Astrocyte of the hippocampus (primary cell): ENCODE measurements at regions not wholly inside any gene's neighbourhood (a gene's known extent, or its start where the extent isn't known, plus 50 kb on each side); places are given as distances from the start of the nearest gene placed in this dataset.
"Not testable (repeated sequence)": the region's sequence is repeated elsewhere in the genome, so short reads cannot be mapped to it uniquely, and the experiment has no call there.

ENCODE experiments used
- DNase-seq: peaks from one replicate; pipeline ENCODE4 v3.0.0; 2011; ENCODE audit warnings: low read depth, low spot score

GRCh38 chr7:55702831-55703230, 130.5 kb upstream of the VOPP1 start:
- not testable (repeated sequence) for DNase-seq

- not testable (repeated sequence) for DNase-seq
These were observed 127.1 kb upstream of the VOPP1 start for GRCh38 chr7:55699450-55699842.

- peak; percentile 49 for DNase-seq
These were observed 126.5 kb upstream of the VOPP1 start for GRCh38 chr7:55698607-55699449.

DNA sequence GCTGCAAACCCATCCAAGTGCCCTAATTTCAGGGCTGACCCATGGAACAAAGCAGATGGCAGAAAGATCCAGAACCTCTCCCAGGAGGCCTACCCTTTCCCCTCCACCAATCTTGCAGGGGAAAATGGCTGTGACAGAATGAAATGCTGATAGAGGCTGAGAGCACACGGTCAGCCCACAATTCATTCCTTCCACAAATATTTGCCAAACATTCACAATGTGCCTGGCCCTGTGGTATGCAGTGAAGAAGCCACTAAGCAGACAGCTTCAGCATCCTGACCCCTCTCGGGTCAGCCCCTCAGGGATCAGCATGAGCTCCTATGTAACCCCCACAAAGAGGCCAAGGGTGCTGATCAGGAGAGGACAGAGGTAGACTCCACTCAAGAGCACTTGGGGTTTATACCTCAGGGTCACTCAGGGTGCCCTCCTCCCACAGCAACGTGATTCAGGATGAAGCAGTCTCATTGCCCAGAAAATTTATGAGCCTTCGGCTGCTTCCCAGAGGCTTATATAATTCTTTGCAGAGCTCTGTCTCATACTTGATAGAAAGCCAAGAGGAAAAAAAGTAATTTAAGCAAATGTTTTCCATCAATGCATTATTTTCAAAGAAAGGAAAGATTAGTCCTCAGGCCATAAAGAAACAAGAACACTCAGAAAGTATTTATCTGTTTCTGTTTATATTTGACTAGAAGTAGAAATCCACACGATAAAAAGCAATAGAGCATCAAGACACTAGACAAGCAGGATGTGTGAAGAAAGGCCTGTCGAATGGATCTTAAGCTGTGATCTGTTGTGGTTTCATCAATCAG, 123.8 kb upstream of the VOPP1 start:
- DNase-seq: not testable (repeated sequence)

DNA sequence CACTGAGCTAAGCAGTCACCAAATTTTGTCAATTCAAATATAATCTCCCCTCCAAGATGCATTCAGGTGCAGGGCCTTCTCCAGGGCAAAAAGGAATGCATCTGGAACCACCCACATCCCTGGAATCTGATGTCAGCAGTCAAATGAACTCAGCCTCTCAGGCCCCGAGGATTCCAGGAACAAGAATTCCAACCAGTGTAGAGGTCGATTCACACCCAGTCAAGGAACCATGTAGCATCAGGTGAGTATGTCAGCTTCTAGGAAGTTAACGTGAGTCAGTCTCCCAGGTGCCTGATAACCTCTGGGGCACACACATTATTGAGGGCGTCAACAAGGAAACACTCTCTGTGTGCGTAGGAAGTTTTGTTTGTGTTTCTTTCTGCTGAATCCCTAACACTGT, 122.2 kb upstream of the VOPP1 start:
- DNase-seq: not testable (repeated sequence)

DNA sequence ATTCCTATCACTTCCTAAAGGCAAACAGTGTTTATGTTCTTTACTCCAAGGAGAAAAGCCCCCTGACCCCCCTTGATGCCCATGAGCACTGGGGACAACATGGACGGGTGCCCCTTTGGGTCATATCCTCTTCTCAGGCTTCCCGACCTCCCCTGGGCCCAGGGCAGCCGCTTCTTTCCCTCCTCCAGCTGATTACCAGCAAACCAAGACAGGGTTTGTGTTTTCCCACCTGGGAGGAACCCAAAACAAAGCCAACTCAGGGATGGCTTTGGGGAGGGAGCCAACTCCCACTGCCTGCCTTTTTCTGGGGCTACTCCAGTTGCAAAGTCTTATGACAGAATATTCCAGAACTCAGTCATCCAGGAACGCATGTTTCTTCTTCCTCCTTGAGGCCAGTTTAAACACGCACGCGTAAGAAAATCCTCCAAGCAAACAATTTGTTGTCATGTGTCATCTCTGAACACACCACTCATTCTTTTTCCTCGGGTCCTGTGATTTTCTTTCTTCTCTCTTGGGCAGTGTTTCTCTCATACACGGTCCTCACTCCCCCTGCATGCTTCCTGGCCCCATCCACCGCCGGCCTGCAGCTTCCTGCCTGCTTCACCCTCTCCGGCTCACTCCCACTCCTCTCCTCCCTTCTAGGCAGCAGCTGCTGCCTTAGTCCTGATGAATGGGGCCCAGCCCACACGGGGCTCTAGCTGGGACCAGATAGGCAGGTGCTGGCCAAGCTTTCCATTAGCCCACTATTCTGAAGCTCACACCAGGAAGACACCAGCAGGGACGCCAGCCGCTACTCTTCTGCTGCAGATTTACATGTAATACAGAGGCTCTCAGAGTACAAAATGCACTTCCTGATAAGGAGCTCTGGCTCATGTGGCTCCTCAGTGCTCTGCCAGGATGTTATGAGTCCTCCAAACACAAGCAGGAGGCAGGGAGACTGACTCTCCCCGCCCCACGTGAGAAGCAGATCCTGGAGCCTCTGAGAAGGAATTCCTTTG, 116.7 kb upstream of the VOPP1 start:
- peak; percentile 10 for DNase-seq

DNA sequence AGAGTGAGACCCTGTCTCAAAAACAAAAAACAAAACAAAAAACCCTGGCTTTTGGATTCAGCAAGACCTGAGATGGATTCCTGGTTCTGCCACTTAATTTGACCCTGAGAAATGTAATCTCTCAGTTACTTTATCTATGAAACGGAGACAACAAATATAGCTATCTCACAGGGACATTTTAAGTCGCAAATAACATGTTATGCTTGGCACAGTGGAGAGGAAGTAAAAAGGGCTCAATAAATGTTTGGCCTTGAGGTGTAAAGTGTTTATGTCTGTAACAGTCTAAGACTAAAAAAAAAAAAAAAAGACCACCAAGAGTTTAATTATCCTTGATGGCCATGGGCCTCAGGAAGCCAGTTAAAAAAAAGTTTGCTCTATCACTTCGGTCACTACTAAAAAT, 116.0 kb upstream of the VOPP1 start:
- not testable (repeated sequence) for DNase-seq

DNA sequence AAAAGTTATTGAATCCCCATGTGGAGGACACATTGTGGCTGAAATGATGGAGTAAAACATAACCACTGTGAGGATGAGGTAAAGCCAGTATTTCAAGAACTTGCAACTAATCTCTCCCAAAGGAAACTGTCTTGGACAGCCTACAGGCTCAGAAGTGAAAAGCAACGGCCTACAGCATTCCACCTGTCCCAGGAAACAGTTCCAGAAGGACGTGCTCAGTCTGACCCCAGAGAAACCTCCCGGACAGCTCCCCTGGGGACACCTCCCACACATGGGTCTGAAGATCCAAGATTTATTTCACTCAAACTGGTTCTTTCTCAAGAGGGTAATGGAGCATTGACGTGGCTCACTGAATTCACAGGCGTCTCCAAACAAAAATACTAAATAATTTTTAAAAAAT, 115.0 kb upstream of the VOPP1 start:
- DNase-seq: not testable (repeated sequence)

DNA sequence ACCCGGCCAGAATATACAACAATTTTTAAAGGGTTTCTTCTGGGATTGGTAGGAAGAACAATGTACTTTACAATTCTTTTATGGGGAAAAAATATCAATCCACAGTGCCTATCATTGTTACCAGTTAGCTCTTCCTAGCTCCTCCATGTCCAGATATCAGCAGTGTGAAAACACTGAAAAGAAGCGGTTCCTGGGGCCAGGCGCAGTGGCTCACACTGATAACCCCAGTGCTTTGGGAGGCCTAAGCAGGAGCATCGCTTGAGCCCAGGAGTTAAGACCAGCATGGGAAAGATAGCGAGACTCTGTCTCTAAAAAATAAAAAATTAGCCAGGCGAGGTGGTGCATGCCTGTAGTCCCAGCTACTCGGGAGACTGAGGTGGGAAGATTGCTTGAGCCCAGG, 114.5 kb upstream of the VOPP1 start:
- not testable (repeated sequence) for DNase-seq

GRCh38 chr7:55683501-55683900, 111.2 kb upstream of the VOPP1 start:
- DNase-seq: not testable (repeated sequence)

GRCh38 chr7:55675589-55675988, 103.3 kb upstream of the VOPP1 start:
- not testable (repeated sequence) for DNase-seq

DNA sequence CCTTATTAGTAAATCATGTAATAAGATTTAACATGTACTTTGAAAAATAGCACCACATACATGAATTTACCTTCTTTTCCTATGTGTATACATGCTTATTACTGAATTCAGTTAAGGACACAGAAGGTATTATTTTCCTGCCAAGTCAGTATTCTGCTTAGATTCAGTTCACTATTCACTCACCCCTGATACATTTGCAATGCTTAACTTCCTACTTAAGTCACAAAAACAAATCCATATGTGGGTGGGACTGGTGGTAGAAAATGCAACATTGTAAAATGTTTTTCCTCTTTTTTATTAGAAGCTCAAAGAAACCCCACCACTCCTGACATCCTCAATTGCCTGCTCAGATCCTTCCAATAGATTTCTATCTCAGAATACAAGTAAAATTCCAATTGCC, 101.2 kb upstream of the VOPP1 start:
- DNase-seq: not testable (repeated sequence)

DNA sequence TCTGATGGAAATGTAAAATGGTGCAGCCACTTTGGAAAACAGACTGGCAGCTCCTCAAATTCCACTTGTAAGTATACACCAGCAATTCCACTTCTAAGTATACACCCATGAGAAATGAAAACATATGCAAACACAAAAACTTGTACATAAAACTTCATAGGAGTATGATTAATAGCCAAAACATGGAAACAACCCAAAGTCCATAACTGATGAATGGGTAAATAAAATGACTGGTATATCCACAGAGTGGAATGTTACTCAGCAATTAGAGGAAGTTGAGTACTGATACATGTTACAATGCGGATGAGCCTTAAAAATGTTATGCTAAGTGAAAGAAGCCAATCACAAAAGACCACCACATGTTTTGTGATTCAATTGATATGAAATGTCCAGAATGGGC, 99.8 kb upstream of the VOPP1 start:
- not testable (repeated sequence) for DNase-seq

DNA sequence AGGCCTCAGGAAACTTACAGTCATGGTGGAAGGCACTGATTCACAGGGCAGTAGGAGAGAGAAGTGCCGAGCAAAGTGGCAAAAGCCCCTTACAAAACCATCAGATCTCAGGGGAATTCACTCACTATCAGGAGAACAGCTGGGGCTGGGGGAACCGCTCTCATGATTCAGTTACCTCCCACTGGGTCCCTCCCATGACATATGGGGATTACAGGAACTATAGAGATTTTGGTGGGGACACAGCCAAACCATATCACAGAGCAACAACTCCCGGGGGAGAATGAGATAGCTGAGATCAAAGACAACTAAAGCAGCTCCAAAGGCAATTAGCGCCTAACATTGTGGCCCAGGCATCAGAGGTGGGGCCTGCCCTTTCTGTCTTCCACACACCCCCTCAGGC, 85.4 kb upstream of the VOPP1 start:
- no peak for DNase-seq

GRCh38 chr7:55651057-55651456, 78.8 kb upstream of the VOPP1 start:
- DNase-seq: no peak

DNA sequence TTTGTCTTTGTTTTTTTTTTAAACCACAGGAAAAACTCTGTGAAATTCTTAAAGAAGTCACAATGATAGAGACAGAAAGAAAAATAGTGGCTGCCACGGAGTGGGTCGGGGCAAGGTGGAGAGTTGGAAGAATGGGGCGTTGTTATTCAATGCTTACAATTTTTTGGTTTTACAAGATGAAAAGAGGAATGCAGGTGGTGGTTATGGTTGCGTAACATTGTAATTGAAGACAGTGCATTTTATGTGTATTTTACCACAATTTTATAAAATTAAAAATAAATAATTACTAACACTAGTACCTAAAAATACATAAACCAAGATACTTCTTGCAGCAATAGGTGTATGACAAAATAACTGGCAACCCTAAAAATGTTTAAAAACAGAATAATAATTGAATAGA, 76.9 kb upstream of the VOPP1 start:
- no peak for DNase-seq

- no peak for DNase-seq
These were observed 72.3 kb upstream of the VOPP1 start for GRCh38 chr7:55644567-55644966.

DNA sequence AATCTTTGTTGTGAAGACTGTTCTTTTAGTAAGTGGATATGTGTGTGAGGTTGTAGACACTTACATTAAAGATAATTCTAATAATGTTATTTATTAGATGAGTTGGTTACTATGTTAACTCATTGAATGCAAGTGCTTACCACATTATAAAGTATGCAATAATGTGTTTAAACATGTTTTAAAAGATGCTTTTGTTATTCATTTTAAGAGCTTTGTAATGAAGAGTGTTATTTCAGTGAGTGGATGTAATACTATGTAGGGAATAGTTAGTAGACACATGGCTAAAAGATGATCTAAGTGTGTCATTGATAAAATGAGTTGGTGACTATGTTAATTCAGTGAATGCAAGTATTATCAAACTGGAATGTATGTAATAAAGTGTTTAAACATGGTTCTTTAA, 70.0 kb upstream of the VOPP1 start:
- DNase-seq: no peak

GRCh38 chr7:55641811-55642210, 69.5 kb upstream of the VOPP1 start:
- no peak for DNase-seq

- peak; percentile 89 for DNase-seq
These were observed 69.0 kb upstream of the VOPP1 start for GRCh38 chr7:55641273-55641691.

DNA sequence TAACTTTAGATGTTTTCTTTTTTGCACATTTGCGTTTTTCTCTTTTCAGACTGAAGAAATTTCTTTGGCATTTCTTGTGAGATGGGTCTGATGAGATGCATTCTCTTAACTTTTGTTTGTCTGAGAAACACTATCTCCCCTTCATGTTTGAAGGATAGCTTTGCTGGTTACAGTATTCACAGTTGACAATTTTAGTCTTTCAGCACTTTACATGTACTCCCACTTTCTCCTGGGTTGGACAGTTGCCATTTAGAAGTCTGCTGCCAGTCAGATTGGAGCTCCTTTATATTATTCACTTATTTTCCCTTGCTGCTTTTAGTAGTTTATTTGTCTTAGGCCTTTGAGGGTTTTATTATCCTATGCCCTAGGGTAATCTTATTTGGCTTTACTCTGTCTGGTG, 67.3 kb upstream of the VOPP1 start:
- no peak for DNase-seq
